ENCODE measurements at regions not wholly inside any gene's neighbourhood (a gene's known extent, or its start where the extent isn't known, plus 50 kb on each side); places are given as distances from the start of the nearest gene placed in this dataset.
A peak's percentile ranks its signal among the peaks of the same experiment; 100 is the strongest.

DNA sequence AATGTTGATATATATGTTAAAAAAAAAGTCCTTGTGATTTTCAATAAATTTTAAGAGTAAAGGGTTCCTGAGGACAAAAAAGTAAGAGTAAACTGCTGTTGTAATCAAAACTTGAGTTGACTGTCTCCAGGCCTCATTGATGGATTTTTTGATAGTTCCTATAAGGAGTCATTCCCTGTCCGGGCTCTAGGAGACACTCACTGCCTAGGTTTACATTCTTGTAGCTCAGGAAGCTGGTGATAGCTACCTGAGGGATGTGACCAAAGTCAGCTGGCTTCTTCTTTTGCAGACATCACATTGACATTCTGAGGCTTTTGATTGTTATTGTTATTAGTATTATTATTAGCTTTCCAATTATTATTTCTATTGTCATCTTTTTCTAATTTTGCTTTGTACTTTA lies 116.5 kb upstream of the FBXL7 start:
- H3K36me3 ChIP-seq, result no peaks in the 10 kb centered on the region
- peaks cover 0 to 5% (median 0%) of the 10 kb centered on the region in 7 donors for H3K27me3 ChIP-seq (replicated peaks in 1 of 7)
- intact Hi-C loops (cut with DNase I; ENCODE audit: low total_unique reads), result no loop called here
- H3K4me3 ChIP-seq, result no peak overlapping the region
- TF ChIP-seq POLR2A (IDR thresholded peaks at IDR 0.05), result no peak
- TF ChIP-seq POLR2AphosphoS5 (IDR thresholded peaks at IDR 0.05), result no peak
- TF ChIP-seq, protein P1, sequence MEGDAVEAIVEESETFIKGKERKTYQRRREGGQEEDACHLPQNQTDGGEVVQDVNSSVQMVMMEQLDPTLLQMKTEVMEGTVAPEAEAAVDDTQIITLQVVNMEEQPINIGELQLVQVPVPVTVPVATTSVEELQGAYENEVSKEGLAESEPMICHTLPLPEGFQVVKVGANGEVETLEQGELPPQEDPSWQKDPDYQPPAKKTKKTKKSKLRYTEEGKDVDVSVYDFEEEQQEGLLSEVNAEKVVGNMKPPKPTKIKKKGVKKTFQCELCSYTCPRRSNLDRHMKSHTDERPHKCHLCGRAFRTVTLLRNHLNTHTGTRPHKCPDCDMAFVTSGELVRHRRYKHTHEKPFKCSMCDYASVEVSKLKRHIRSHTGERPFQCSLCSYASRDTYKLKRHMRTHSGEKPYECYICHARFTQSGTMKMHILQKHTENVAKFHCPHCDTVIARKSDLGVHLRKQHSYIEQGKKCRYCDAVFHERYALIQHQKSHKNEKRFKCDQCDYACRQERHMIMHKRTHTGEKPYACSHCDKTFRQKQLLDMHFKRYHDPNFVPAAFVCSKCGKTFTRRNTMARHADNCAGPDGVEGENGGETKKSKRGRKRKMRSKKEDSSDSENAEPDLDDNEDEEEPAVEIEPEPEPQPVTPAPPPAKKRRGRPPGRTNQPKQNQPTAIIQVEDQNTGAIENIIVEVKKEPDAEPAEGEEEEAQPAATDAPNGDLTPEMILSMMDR (IDR thresholded peaks at IDR 0.05 in 8 of 11, conservative IDR thresholded peaks at IDR 0.05 in 3 of 11), result peak in 1 of 11 experiments; percentile 10
- no peak for DNase-seq
- peaks cover 0 to 11% (median 0%) of the 10 kb centered on the region in 8 donors for H3K9me3 ChIP-seq
- H3K27ac ChIP-seq, result no peak overlapping the region
- no peaks in the 10 kb centered on the region for H3K4me1 ChIP-seq
- 32 to 70% (median 54%) methylated on average over 1 of the region's 1 CpG for WGBS, 5 donors

DNA sequence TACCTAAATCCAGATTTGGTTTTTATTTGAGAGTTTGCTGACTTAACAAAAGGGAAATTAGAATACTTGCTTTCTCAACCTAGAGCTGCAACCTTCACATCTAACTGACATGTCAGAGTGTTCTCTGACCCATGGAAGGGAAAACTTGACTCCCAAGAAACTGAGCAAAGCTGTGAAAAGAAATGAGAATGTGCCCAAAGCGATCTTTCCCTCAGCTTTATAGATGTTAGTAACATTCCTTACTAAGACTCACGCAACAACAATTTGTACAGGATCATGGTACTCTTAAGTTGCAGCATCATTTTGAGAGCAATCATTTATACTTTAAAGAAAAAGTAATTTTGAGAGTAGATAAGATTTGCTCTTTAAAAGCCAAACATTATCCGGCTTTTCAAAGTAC lies 117.0 kb upstream of the FBXL7 start:
- intact Hi-C loops (cut with DNase I; ENCODE audit: low total_unique reads), result no loop called here
- no peaks in the 10 kb centered on the region for H3K4me1 ChIP-seq
- no peaks in the 10 kb centered on the region for H3K36me3 ChIP-seq
- H3K9me3 ChIP-seq, result peaks cover 0 to 11% (median 0%) of the 10 kb centered on the region in 8 donors
- no peak overlapping the region for H3K27ac ChIP-seq
- H3K27me3 ChIP-seq (replicated peaks in 1 of 7), result peaks cover 0 to 5% (median 0%) of the 10 kb centered on the region in 7 donors
- H3K4me3 ChIP-seq, result no peak overlapping the region
- TF ChIP-seq POLR2AphosphoS5 (IDR thresholded peaks at IDR 0.05) (no peak), POLR2A (IDR thresholded peaks at IDR 0.05) (no peak)
- TF ChIP-seq, protein P1 (IDR thresholded peaks at IDR 0.05 in 8 of 11, conservative IDR thresholded peaks at IDR 0.05 in 3 of 11), result no peak
- 85 to 95% (median 89%) methylated on average over 3 of the region's 3 CpGs for WGBS, 5 donors
- no peak for DNase-seq

DNA sequence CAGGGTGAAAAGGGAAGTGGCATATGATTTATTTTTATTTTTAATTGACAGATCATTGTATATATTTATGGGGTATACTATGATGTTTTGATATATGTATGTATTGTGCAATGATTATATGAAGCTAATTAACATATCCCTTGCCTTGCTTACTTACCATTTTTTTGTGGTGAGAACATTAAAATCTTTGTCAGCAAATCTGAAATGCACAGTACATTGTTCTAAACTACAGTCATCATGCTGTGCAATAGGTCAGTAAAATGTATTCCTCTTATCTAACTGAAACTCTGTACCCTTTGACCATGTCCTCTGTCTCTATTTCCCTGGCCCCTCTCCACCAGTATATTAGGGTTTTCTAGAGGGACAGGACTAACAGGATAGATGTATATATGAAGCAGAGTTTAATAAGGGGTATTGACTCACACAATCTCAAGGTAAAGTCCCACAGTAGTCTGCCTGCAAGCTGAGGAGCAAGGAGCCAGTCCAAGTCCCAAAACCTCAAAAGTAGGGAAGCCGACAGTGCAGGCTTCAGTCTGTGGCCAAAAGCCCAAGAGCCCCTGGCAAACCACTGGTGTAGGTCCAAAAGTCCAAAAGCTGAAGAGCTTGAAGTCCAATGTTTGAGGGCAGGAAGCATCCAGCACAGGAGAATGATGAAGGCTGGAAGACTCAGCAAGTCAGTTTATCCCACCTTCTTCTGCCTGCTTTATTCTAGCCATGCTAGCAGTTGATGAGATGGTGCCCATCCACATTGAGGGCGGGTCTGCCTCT lies 122.2 kb upstream of the FBXL7 start:
- intact Hi-C loops (cut with DNase I; ENCODE audit: low total_unique reads), result no loop called here
- WGBS, 5 donors, result 74 to 97% (median 87%) methylated on average over 2 of the region's 2 CpGs
- no peak for DNase-seq
- Histone ChIP-seq H3K27me3 (replicated peaks in 1 of 7) (no peaks in the 10 kb centered on the region), H3K4me3 (no peak overlapping the region), H3K9me3 (no peaks in the 10 kb centered on the region), H3K4me1 (no peaks in the 10 kb centered on the region), H3K36me3 (no peaks in the 10 kb centered on the region), H3K27ac (no peak overlapping the region)
- TF ChIP-seq, protein P1 (IDR thresholded peaks at IDR 0.05 in 8 of 11, conservative IDR thresholded peaks at IDR 0.05 in 3 of 11), result no peak
- TF ChIP-seq POLR2AphosphoS5 (IDR thresholded peaks at IDR 0.05) (no peak), POLR2A (IDR thresholded peaks at IDR 0.05) (no peak)

DNA sequence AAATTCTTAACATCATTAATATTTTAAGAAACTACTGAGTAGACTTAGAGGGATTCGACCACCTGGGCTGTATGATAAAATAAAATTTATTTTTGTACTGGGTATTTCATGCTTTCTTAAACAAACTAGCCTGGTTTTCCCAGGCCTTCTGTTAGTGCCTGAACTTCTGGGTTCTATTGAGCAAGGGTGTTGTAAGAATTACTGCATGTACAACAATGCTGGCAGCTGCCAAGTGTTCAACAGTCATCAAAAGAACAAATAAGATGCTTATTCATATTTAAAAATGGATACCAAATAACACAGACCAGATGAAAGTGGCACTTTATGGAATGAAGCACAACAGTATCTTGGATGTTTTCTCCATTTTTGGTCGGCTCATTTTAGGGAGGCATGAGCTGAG lies 123.2 kb upstream of the FBXL7 start:
- Histone ChIP-seq H3K27ac (no peak overlapping the region), H3K9me3 (no peaks in the 10 kb centered on the region), H3K27me3 (replicated peaks in 1 of 7) (no peaks in the 10 kb centered on the region), H3K4me1 (no peaks in the 10 kb centered on the region), H3K4me3 (no peak overlapping the region), H3K36me3 (no peaks in the 10 kb centered on the region)
- intact Hi-C loops (cut with DNase I; ENCODE audit: low total_unique reads), result no loop called here
- DNase-seq, result no peak
- 72 to 83% (median 80%) methylated on average over 2 of the region's 2 CpGs for WGBS, 5 donors
- TF ChIP-seq POLR2AphosphoS5 (IDR thresholded peaks at IDR 0.05) (no peak), POLR2A (IDR thresholded peaks at IDR 0.05) (no peak)
- TF ChIP-seq, protein P1 (IDR thresholded peaks at IDR 0.05 in 8 of 11, conservative IDR thresholded peaks at IDR 0.05 in 3 of 11), result no peak

Measured in spleen (tissue), 11 donors.